Esophagus squamous epithelium (tissue), 4 donors: ENCODE measurements at regions not wholly inside any gene's neighbourhood (a gene's known extent, or its start where the extent isn't known, plus 50 kb on each side); places are given as distances from the start of the nearest gene placed in this dataset.

Experiments used
- CTCF ChIP-seq, 6 experiments: fragments of 450-650 bp in 4 of 6; fragments of 200-600 bp in 2 of 6; sonication (generic) in 2 of 6; IDR thresholded peaks; one replicate each; pipeline ENCODE4 v1.5.1; 2016 to 2019; ENCODE audit warnings: antibody characterized with exemption in 6 of 6, mild to moderate bottlenecking in 4 of 6, moderate library complexity in 4 of 6
- POLR2A ChIP-seq, 4 donors: fragments of 450-650 bp; IDR thresholded peaks; one replicate each; pipeline ENCODE4 v1.6.1; 2017; ENCODE audit warnings: antibody characterized with exemption in 4 of 4, mild to moderate bottlenecking in 4 of 4, moderate library complexity in 3 of 4

DNA sequence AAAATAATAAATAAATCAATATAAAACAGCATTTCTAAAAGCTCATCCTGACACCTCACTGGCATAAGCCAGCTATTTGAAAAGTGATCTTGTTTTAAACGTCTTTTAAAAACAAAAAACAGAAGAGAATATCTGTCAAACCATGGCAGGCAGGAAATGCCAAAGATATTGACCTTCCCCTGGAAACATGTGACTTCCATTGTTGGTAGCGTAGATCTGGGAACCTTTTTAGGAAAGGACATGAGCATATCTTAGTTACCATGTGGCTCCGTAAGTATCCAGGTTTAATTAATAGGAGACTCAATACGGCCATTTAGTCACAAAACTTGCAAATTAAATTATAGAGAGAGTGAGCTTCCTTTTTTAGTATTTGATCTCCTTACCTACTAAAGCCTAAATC lies 83.0 kb upstream of the KLHL4 start:
- TF ChIP-seq CTCF (IDR thresholded peaks at IDR 0.05) (no peak), POLR2A (IDR thresholded peaks at IDR 0.05) (no peak)
